A549 (cell line): ENCODE measurements at regions not wholly inside any gene's neighbourhood (a gene's known extent, or its start where the extent isn't known, plus 50 kb on each side); places are given as distances from the start of the nearest gene placed in this dataset.

ENCODE experiments used
- ATAC-seq, 2 experiments: fragments of 200-7000 bp in 1 of 2; fragments of >200 bp in 1 of 2; cut with Nextera tagmentation in 1 of 2; cut with Tn5 transposase in 1 of 2; 3 replicates each; pipeline versions ENCODE4 v1.8.0 to v1.9.1; 2018 to 2020; ENCODE audit warnings: mild to moderate bottlenecking in 1 of 2, moderate library complexity in 1 of 2
- CTCF ChIA-PET: fragments of 300-600 bp; sonication (Branson Sonifier 250); formaldehyde crosslinking; extraction: SDS; loops from one replicate; lab custom pipeline; 2021; ENCODE audit warnings: antibody characterized with exemption, inconsistent platforms; lab: Yijun Ruan, JAX
- POLR2A ChIA-PET: fragments of 350-600 bp; formaldehyde crosslinking; extraction: SDS; loops from one replicate; lab custom pipeline; 2021; ENCODE audit warnings: antibody characterized with exemption, inconsistent platforms; lab: Yijun Ruan, JAX
- DNase-seq, 2 experiments: peaks; one replicate each; pipeline versions ENCODE4 v3.0.0 to v3.0.0-alpha.2; 2011 to 2016; ENCODE audit warnings: low read depth in 1 of 2, low spot score in 1 of 2
- FAIRE-seq: peaks from 2 replicates; lab custom pipeline; 2011; peaks lifted over from hg19 to GRCh38; lab: Jason Lieb, UNC
- H3K27ac ChIP-seq, 2 experiments: fragments of >200 bp; sonication (Bioruptor Twin); formaldehyde crosslinking; 3 replicates each; pipeline ENCODE4 v1.5.1; 2016 to 2017
- H3K4me1 ChIP-seq: fragments of >200 bp; sonication (Bioruptor Twin); formaldehyde crosslinking; 3 replicates; pipeline ENCODE4 v1.6.1; 2016
- H3K4me2 ChIP-seq: fragments of >200 bp; sonication (Bioruptor Twin); formaldehyde crosslinking; 3 replicates; pipeline ENCODE4 v1.6.1; 2016
- H3K4me3 ChIP-seq: fragments of >200 bp; sonication (Bioruptor Twin); formaldehyde crosslinking; 3 replicates; pipeline ENCODE4 v1.5.1; 2016
- H3K9me3 ChIP-seq: fragments of >200 bp; sonication (Bioruptor Twin); formaldehyde crosslinking; 3 replicates; pipeline ENCODE4 v1.6.1; 2016
- BHLHE40 ChIP-seq: IDR thresholded peaks from 2 replicates; pipeline ENCODE4 v1.6.1; 2012; ENCODE audit warnings: low read depth, low read length, inconsistent platforms
- CHD4 ChIP-seq: fragments of 200-600 bp; sonication (generic); IDR thresholded peaks from 2 replicates; pipeline ENCODE4 v1.6.1; 2016; ENCODE audit warnings: antibody characterized with exemption, mild to moderate bottlenecking, borderline replicate concordance
- EHMT2 ChIP-seq: fragments of 200-600 bp; sonication (generic); IDR thresholded peaks from 2 replicates; pipeline ENCODE4 v1.6.1; 2016; ENCODE audit warnings: antibody characterized with exemption, low read depth, mild to moderate bottlenecking, moderate library complexity
- EP300 ChIP-seq, 2 experiments: fragments of >200 bp; sonication (Bioruptor Twin); formaldehyde crosslinking; IDR thresholded peaks; 2 replicates in 1 of 2; 3 replicates in 1 of 2; pipeline ENCODE4 v1.6.1; 2016 to 2017
- FOXS1 ChIP-seq: fragments of 250-450 bp; sonication (Bioruptor Pico); IDR thresholded peaks from 2 replicates; pipeline ENCODE4 v1.5.0; 2020; ENCODE audit warnings: mild to moderate bottlenecking, moderate library complexity
- HDAC2 ChIP-seq: fragments of 200-600 bp; sonication (generic); IDR thresholded peaks from 2 replicates; pipeline ENCODE4 v1.6.1; 2016
- HOXA7 ChIP-seq: fragments of 250-450 bp; sonication (Bioruptor Pico); IDR thresholded peaks from 2 replicates; pipeline ENCODE4 v1.5.0; 2020; ENCODE audit warnings: mild to moderate bottlenecking, moderate library complexity
- HOXB5 ChIP-seq: fragments of 250-450 bp; sonication (Bioruptor Pico); IDR thresholded peaks from 2 replicates; pipeline ENCODE4 v1.5.0; 2020; ENCODE audit warnings: mild to moderate bottlenecking, moderate library complexity
- JUNB ChIP-seq: fragments of >200 bp; sonication (Bioruptor Twin); formaldehyde crosslinking; IDR thresholded peaks from 2 replicates; pipeline ENCODE4 v1.6.1; 2016
- MAFK ChIP-seq: fragments of 450-650 bp; IDR thresholded peaks from 2 replicates; pipeline ENCODE4 v1.6.1; 2014; ENCODE audit not compliant: partially characterized antibody
- MAZ ChIP-seq: fragments of 150-350 bp; IDR thresholded peaks from 2 replicates; pipeline ENCODE4 v1.6.1; 2014; ENCODE audit warnings: antibody characterized with exemption, low read depth, low read length, borderline replicate concordance
- NFE2L2 ChIP-seq: fragments of 150-350 bp; conservative IDR thresholded peaks from 2 replicates; pipeline ENCODE4 v1.6.1; 2014; ENCODE audit warnings: low read length
- NPAS2 ChIP-seq: fragments of 250-450 bp; sonication (Bioruptor Pico); IDR thresholded peaks from 2 replicates; pipeline ENCODE4 v1.8.0; 2022; ENCODE audit warnings: mild to moderate bottlenecking, moderate library complexity, borderline replicate concordance
- PHF8 ChIP-seq: fragments of 200-600 bp; sonication (generic); IDR thresholded peaks from 2 replicates; pipeline ENCODE4 v1.6.1; 2016; ENCODE audit warnings: low read depth, mild to moderate bottlenecking, antibody characterized with exemption, moderate library complexity, borderline replicate concordance
- POLR2A ChIP-seq: IDR thresholded peaks from 2 replicates; pipeline ENCODE4 v1.6.1; 2012; ENCODE audit warnings: mild to moderate bottlenecking, low read length
- RARB ChIP-seq: fragments of 250-450 bp; sonication (Bioruptor Pico); IDR thresholded peaks from 2 replicates; pipeline ENCODE4 v1.8.0; 2021; ENCODE audit warnings: mild to moderate bottlenecking, moderate library complexity
- RCOR1 ChIP-seq: fragments of 150-350 bp; IDR thresholded peaks from 2 replicates; pipeline ENCODE4 v1.6.1; 2014; ENCODE audit warnings: antibody characterized with exemption, low read length, low read depth
- RNF2 ChIP-seq: fragments of 200-600 bp; sonication (generic); IDR thresholded peaks from 2 replicates; pipeline ENCODE4 v1.6.1; 2016; ENCODE audit warnings: low read depth, mild to moderate bottlenecking, antibody characterized with exemption, moderate library complexity, borderline replicate concordance
- TFCP2L1 ChIP-seq: fragments of 250-450 bp; sonication (Bioruptor Pico); IDR thresholded peaks from 2 replicates; pipeline ENCODE4 v1.5.0; 2021; ENCODE audit warnings: mild to moderate bottlenecking
- TP53 ChIP-seq: fragments of 250-450 bp; sonication (Bioruptor Pico); IDR thresholded peaks from 2 replicates; pipeline ENCODE4 v1.5.0; 2021; ENCODE audit warnings: mild to moderate bottlenecking, moderate library complexity
- USF2 ChIP-seq: fragments of 450-650 bp; IDR thresholded peaks from 2 replicates; pipeline ENCODE4 v1.6.1; 2014; ENCODE audit warnings: antibody characterized with exemption
- ZC3H11A ChIP-seq: fragments of 450-650 bp; IDR thresholded peaks from 2 replicates; pipeline ENCODE4 v1.6.1; 2014; ENCODE audit warnings: antibody characterized with exemption, mild to moderate bottlenecking
- ZFP36 ChIP-seq: fragments of 450-650 bp; IDR thresholded peaks from 2 replicates; pipeline ENCODE4 v1.6.1; 2014; ENCODE audit warnings: borderline replicate concordance; ENCODE audit not compliant: partially characterized antibody
- WGBS: methylation state at CpG from one replicate; pipeline ENCODE4 v1.1.6; 2017; ENCODE audit errors: missing lambda C conversion rate; 5-methylcytosine and 5-hydroxymethylcytosine counted together
- TF ChIP-seq, protein P1 (sequence below): fragments of 200-600 bp; sonication (generic); IDR thresholded peaks from 2 replicates; pipeline ENCODE4 v1.6.1; 2016; ENCODE audit warnings: antibody characterized with exemption, mild to moderate bottlenecking, moderate library complexity
- TF ChIP-seq, protein P2 (sequence below): fragments of >200 bp; sonication (Bioruptor Twin); formaldehyde crosslinking; IDR thresholded peaks from 3 replicates; pipeline ENCODE4 v1.6.1; 2016

- no peaks in the 10 kb centered on the region for H3K9me3 ChIP-seq
- no peak overlapping the region for H3K27ac ChIP-seq
- no peak for ATAC-seq
- H3K4me1 ChIP-seq, result no peaks in the 10 kb centered on the region
- no peak overlapping the region for H3K4me3 ChIP-seq
- 62% methylated on average over 2 of the region's 2 CpGs for WGBS
- CTCF ChIA-PET, result no interaction called here
- TF ChIP-seq USF2 (no peak), NPAS2 (no peak), JUNB (no peak)
- TF ChIP-seq, protein P1, sequence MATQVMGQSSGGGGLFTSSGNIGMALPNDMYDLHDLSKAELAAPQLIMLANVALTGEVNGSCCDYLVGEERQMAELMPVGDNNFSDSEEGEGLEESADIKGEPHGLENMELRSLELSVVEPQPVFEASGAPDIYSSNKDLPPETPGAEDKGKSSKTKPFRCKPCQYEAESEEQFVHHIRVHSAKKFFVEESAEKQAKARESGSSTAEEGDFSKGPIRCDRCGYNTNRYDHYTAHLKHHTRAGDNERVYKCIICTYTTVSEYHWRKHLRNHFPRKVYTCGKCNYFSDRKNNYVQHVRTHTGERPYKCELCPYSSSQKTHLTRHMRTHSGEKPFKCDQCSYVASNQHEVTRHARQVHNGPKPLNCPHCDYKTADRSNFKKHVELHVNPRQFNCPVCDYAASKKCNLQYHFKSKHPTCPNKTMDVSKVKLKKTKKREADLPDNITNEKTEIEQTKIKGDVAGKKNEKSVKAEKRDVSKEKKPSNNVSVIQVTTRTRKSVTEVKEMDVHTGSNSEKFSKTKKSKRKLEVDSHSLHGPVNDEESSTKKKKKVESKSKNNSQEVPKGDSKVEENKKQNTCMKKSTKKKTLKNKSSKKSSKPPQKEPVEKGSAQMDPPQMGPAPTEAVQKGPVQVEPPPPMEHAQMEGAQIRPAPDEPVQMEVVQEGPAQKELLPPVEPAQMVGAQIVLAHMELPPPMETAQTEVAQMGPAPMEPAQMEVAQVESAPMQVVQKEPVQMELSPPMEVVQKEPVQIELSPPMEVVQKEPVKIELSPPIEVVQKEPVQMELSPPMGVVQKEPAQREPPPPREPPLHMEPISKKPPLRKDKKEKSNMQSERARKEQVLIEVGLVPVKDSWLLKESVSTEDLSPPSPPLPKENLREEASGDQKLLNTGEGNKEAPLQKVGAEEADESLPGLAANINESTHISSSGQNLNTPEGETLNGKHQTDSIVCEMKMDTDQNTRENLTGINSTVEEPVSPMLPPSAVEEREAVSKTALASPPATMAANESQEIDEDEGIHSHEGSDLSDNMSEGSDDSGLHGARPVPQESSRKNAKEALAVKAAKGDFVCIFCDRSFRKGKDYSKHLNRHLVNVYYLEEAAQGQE, result no peak
- no peak for FAIRE-seq
- no peak for DNase-seq
- H3K4me2 ChIP-seq, result no peak overlapping the region
- POLR2A ChIA-PET, result no interaction called here
Observed at GRCh38 chr11:104690241-104690640, 208.0 kb downstream of the CASP12 start.

DNA sequence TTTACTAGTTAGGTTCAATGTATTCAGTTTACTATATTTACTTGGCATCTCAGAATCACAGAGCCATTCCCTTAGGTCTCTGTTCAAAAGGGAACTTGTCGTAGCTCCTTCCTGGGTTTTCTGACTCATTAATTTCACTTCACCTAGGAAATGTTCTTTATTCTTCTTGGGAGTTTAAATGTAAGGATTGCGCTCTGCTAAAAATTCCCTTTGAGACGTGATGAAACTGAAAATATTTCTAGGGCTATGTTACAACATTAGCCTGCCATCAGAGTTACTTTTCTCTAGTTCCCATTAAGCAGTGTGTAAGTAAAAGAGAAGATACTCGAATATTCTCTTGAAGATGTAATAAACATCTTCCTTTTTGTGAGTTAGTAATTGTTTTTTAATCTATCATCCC lies 209.5 kb downstream of the CASP12 start:
- no peak overlapping the region for H3K4me3 ChIP-seq
- H3K27ac ChIP-seq, result no peak overlapping the region
- H3K4me1 ChIP-seq, result no peaks in the 10 kb centered on the region
- WGBS, result 36% methylated on average over 4 of the region's 4 CpGs
- DNase-seq, result no peak
- no peak overlapping the region for H3K4me2 ChIP-seq
- POLR2A ChIA-PET, result no interaction called here
- CTCF ChIA-PET, result no interaction called here
- no peak for ATAC-seq
- no peaks in the 10 kb centered on the region for H3K9me3 ChIP-seq
- TF ChIP-seq HOXA7 (CRISPR knock-in tag), result no peak
- no peak for TF ChIP-seq TFCP2L1 (CRISPR knock-in tag)
- TF ChIP-seq EP300 (IDR thresholded peaks at IDR 0.05), result no peak
- TF ChIP-seq RNF2, result no peak
- no peak for TF ChIP-seq HDAC2
- TF ChIP-seq RCOR1, result no peak
- no peak for TF ChIP-seq MAFK
- no peak for TF ChIP-seq HOXB5 (CRISPR knock-in tag)
- TF ChIP-seq NPAS2, result no peak
- TF ChIP-seq POLR2A, result no peak
- no peak for FAIRE-seq

DNA sequence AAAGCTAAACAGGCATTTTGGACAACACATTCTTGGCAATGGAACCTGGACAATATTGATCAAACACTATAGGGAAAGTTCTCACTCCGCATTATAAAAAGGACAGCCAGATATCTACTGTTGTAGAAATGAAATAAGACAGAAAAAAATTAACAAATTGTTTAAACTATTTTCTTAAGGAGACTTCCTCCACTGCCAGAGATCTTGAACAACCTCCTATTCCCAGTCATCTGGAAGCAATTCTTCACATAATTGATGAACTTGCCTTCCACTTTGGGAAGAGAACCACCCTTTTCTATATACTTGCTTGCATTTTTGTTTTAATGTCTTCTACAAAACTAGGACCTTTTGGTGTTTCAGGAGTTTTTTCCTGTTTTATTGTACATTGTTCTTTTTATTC lies 216.1 kb downstream of the CASP12 start:
- ChIA-PET CTCF (no interaction called here), POLR2A (no interaction called here)
- no peak for DNase-seq
- TF ChIP-seq RARB (no peak), HOXB5 (CRISPR knock-in tag) (no peak), CHD4 (no peak), ZFP36 (no peak), HOXA7 (CRISPR knock-in tag) (no peak), HDAC2 (no peak), TP53 (CRISPR knock-in tag) (no peak), NFE2L2 (no peak), PHF8 (no peak), ZC3H11A (no peak), NPAS2 (no peak), EHMT2 (no peak), TFCP2L1 (CRISPR knock-in tag) (no peak), BHLHE40 (no peak), FOXS1 (CRISPR knock-in tag) (no peak), MAZ (no peak)
- TF ChIP-seq, protein P2, sequence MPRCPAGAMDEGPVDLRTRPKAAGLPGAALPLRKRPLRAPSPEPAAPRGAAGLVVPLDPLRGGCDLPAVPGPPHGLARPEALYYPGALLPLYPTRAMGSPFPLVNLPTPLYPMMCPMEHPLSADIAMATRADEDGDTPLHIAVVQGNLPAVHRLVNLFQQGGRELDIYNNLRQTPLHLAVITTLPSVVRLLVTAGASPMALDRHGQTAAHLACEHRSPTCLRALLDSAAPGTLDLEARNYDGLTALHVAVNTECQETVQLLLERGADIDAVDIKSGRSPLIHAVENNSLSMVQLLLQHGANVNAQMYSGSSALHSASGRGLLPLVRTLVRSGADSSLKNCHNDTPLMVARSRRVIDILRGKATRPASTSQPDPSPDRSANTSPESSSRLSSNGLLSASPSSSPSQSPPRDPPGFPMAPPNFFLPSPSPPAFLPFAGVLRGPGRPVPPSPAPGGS, result no peak
- Histone ChIP-seq H3K4me3 (no peak overlapping the region), H3K4me1 (no peaks in the 10 kb centered on the region), H3K9me3 (no peaks in the 10 kb centered on the region), H3K27ac (no peak overlapping the region), H3K4me2 (no peak overlapping the region)
- WGBS, result 57% methylated on average over 1 of the region's 1 CpG
- no peak for FAIRE-seq
- no peak for ATAC-seq
